Liver (tissue), 8 donors: ENCODE measurements at regions not wholly inside any gene's neighbourhood (a gene's known extent, or its start where the extent isn't known, plus 50 kb on each side); places are given as distances from the start of the nearest gene placed in this dataset.

ENCODE experiments used
- DNase-seq: peaks from one replicate; pipeline ENCODE4 v3.0.0-alpha.2; 2017; ENCODE audit warnings: low spot score
- H3K27ac ChIP-seq, 2 donors: one replicate each; pipeline ENCODE4 v1.7.0; 2013; ENCODE audit warnings: inconsistent platforms in 2 of 2, low read length in 2 of 2, control low read depth in 1 of 2, low read depth in 1 of 2, mild to moderate bottlenecking in 1 of 2
- H3K27me3 ChIP-seq, 4 donors: one replicate each; pipeline versions ENCODE4 v1.6.1 to v1.7.0; 2013; ENCODE audit warnings: low read length in 3 of 4, inconsistent platforms in 1 of 4, mild to moderate bottlenecking in 1 of 4, moderate library complexity in 1 of 4; ENCODE audit not compliant: control insufficient read depth in 4 of 4, insufficient read depth in 4 of 4
- H3K36me3 ChIP-seq, 4 donors: one replicate each; pipeline versions ENCODE4 v1.6.1 to v1.7.0; 2013; ENCODE audit warnings: low read length in 3 of 4, mild to moderate bottlenecking in 3 of 4, low read depth in 1 of 4, moderate library complexity in 1 of 4; ENCODE audit not compliant: control insufficient read depth in 4 of 4, insufficient read depth in 3 of 4
- H3K4me1 ChIP-seq, 4 donors: one replicate each; pipeline versions ENCODE4 v1.6.1 to v1.7.0; 2013; ENCODE audit warnings: low read length in 3 of 4, mild to moderate bottlenecking in 3 of 4, moderate library complexity in 1 of 4; ENCODE audit not compliant: control insufficient read depth in 4 of 4, insufficient read depth in 4 of 4
- H3K4me3 ChIP-seq, 3 donors: one replicate each; pipeline versions ENCODE4 v1.6.1 to v1.7.0; 2013; ENCODE audit warnings: low read length in 3 of 3, control low read depth in 1 of 3, low read depth in 1 of 3, mild to moderate bottlenecking in 1 of 3
- H3K9ac ChIP-seq, 2 donors: one replicate each; pipeline ENCODE4 v1.7.0; 2013; ENCODE audit warnings: low read length in 2 of 2, mild to moderate bottlenecking in 2 of 2, moderate library complexity in 2 of 2, control low read depth in 1 of 2, low read depth in 1 of 2
- H3K9me3 ChIP-seq, 4 donors: one replicate each; pipeline versions ENCODE4 v1.6.1 to v1.7.0; 2013; ENCODE audit warnings: low read length in 3 of 4; ENCODE audit not compliant: control insufficient read depth in 4 of 4
- ATF3 ChIP-seq: IDR thresholded peaks from 2 replicates; pipeline ENCODE4 v1.6.1; 2016; ENCODE audit warnings: antibody characterized with exemption
- CTCF ChIP-seq: fragments of 150-350 bp; IDR thresholded peaks from 2 replicates; pipeline ENCODE4 v1.5.1; 2017; ENCODE audit warnings: improper control_type of control experiment, low read depth, low read length; ENCODE audit not compliant: missing input control
- EGR1 ChIP-seq, 2 donors: IDR thresholded peaks; 2 replicates each; pipeline ENCODE4 v1.6.1; 2016 to 2018; ENCODE audit warnings: antibody characterized with exemption in 2 of 2, low read depth in 2 of 2
- FOXA1 ChIP-seq: IDR thresholded peaks from 2 replicates; pipeline ENCODE4 v1.6.1; 2016; ENCODE audit warnings: antibody characterized with exemption
- FOXA2 ChIP-seq: IDR thresholded peaks from 2 replicates; pipeline ENCODE4 v1.6.1; 2016; ENCODE audit warnings: antibody characterized with exemption
- GABPA ChIP-seq, 2 donors: IDR thresholded peaks in 1 of 2; conservative IDR thresholded peaks in 1 of 2; 2 replicates each; pipeline ENCODE4 v1.6.1; 2016; ENCODE audit warnings: antibody characterized with exemption in 2 of 2, mild to moderate bottlenecking in 1 of 2, moderate library complexity in 1 of 2
- HNF4A ChIP-seq, 2 donors: conservative IDR thresholded peaks; 2 replicates each; pipeline ENCODE4 v1.6.1; 2016; ENCODE audit warnings: antibody characterized with exemption in 2 of 2, mild to moderate bottlenecking in 2 of 2
- HNF4G ChIP-seq: IDR thresholded peaks from 2 replicates; pipeline ENCODE4 v1.6.1; 2016; ENCODE audit warnings: antibody characterized with exemption
- JUND ChIP-seq, 2 donors: IDR thresholded peaks; 2 replicates each; pipeline ENCODE4 v1.6.1; 2016; ENCODE audit warnings: antibody characterized with exemption in 2 of 2
- NR2F2 ChIP-seq: IDR thresholded peaks from 2 replicates; pipeline ENCODE4 v1.6.1; 2016; ENCODE audit warnings: antibody characterized with exemption
- RAD21 ChIP-seq, 2 donors: IDR thresholded peaks; 2 replicates each; pipeline ENCODE4 v1.6.1; 2016; ENCODE audit warnings: antibody characterized with exemption in 2 of 2, mild to moderate bottlenecking in 2 of 2
- REST ChIP-seq: IDR thresholded peaks from 2 replicates; pipeline ENCODE4 v1.6.1; 2016; ENCODE audit warnings: antibody characterized with exemption, mild to moderate bottlenecking
- RXRA ChIP-seq, 2 donors: IDR thresholded peaks; 2 replicates each; pipeline ENCODE4 v1.6.1; 2017 to 2018; ENCODE audit warnings: antibody characterized with exemption in 2 of 2, mild to moderate bottlenecking in 1 of 2
- SP1 ChIP-seq: IDR thresholded peaks from 2 replicates; pipeline ENCODE4 v1.6.1; 2018; ENCODE audit warnings: antibody characterized with exemption, mild to moderate bottlenecking
- TAF1 ChIP-seq: conservative IDR thresholded peaks from 2 replicates; pipeline ENCODE4 v1.6.1; 2016; ENCODE audit warnings: antibody characterized with exemption, mild to moderate bottlenecking
- YY1 ChIP-seq: IDR thresholded peaks from 2 replicates; pipeline ENCODE4 v1.6.1; 2016; ENCODE audit warnings: antibody characterized with exemption, mild to moderate bottlenecking
- ZBTB33 ChIP-seq: IDR thresholded peaks from 2 replicates; pipeline ENCODE4 v1.6.1; 2016; ENCODE audit warnings: antibody characterized with exemption
- WGBS: extraction: QIAGEN DNeasy Blood & Tissue Kit; methylation state at CpG from one replicate; pipeline ENCODE4 v1.1.7; 2013; 5-methylcytosine and 5-hydroxymethylcytosine counted together
- donor health status: healthy.
- donor health status: healthy.
- donor health status: healthy.
- donor health status: healthy.
- donor health status: healthy.

- H3K4me1 ChIP-seq: no peaks in the 10 kb centered on the region
- H3K27me3 ChIP-seq: no peaks in the 10 kb centered on the region
- H3K9me3 ChIP-seq: peaks cover 0 to 3% (median 0%) of the 10 kb centered on the region in 4 donors
- TF ChIP-seq FOXA1 (no peak), FOXA2 (no peak), CTCF (no peak), ZBTB33 (no peak), REST (no peak), HNF4A (conservative IDR thresholded peaks at IDR 0.05) (no peak), RAD21 (IDR thresholded peaks at IDR 0.05) (no peak), HNF4G (no peak), NR2F2 (no peak), GABPA (IDR thresholded peaks at IDR 0.05 in 1 of 2, conservative IDR thresholded peaks at IDR 0.05 in 1 of 2) (no peak), JUND (IDR thresholded peaks at IDR 0.05) (no peak), SP1 (no peak), RXRA (IDR thresholded peaks at IDR 0.05) (no peak), ATF3 (no peak), TAF1 (no peak), YY1 (no peak), EGR1 (IDR thresholded peaks at IDR 0.05; ENCODE audit: low read depth in 2 of 2) (no peak)
- H3K9ac ChIP-seq: no peak overlapping the region
- no peak for DNase-seq
- H3K27ac ChIP-seq: no peak overlapping the region
- 43% methylated on average over 3 of the region's 3 CpGs for WGBS
- no peak overlapping the region for H3K4me3 ChIP-seq
- H3K36me3 ChIP-seq: no peaks in the 10 kb centered on the region
Measured at GRCh38 chr2:13666582-13667414, 950.1 kb downstream of the TRIB2 start.
